Activated CD4-positive, alpha-beta T cell treated with anti-CD3 and anti-CD28 coated beads for 36 hours (primary cell): ENCODE measurements at regions not wholly inside any gene's neighbourhood (a gene's known extent, or its start where the extent isn't known, plus 50 kb on each side); places are given as distances from the start of the nearest gene placed in this dataset.

Experiments used
- ATAC-seq: fragments of 200-7000 bp; cut with Tn5 transposase; one replicate; pipeline ENCODE4 v1.10.0; 2021; ENCODE audit warnings: mild to moderate bottlenecking, moderate library complexity
- CTCF ChIA-PET: fragments of 350-600 bp; sonication (Branson Sonifier 250); formaldehyde crosslinking; loops from one replicate; lab custom pipeline; 2021; ENCODE audit warnings: antibody characterized with exemption; lab: Charles Lee
- POLR2A ChIA-PET: fragments of 350-600 bp; sonication (Branson Sonifier 250); formaldehyde crosslinking; loops from one replicate; lab custom pipeline; 2021; ENCODE audit warnings: antibody characterized with exemption, inconsistent platforms; lab: Charles Lee
- DNase-seq: peaks from one replicate; pipeline ENCODE4 v3.0.0-alpha.2; 2020
- H3K27ac Mint-ChIP-seq: one replicate; pipeline ENCODE4 v1.8.0; 2021; ENCODE audit warnings: mixed read lengths
- H3K27me3 Mint-ChIP-seq: one replicate; pipeline ENCODE4 v1.8.0; 2021; ENCODE audit warnings: mixed read lengths
- H3K36me3 Mint-ChIP-seq: one replicate; pipeline ENCODE4 v1.8.0; 2021; ENCODE audit warnings: low read depth, mixed read lengths
- H3K4me1 Mint-ChIP-seq: one replicate; pipeline ENCODE4 v1.8.0; 2021; ENCODE audit warnings: mixed read lengths
- H3K4me3 Mint-ChIP-seq: one replicate; pipeline ENCODE4 v1.8.0; 2021; ENCODE audit warnings: mild to moderate bottlenecking, moderate library complexity, mixed read lengths
- H3K9me3 Mint-ChIP-seq: one replicate; pipeline ENCODE4 v1.8.0; 2021; ENCODE audit warnings: low read depth, mixed read lengths
- intact Hi-C, 2 experiments: fragments of 100-400 bp; cut with DNase I in 1 of 2; cut with micrococcal nuclease in 1 of 2; formaldehyde crosslinking; loops; one replicate each; pipeline versions ENCODE4 v1.14.2 to v1.15.1; 2022 to 2024; cut with DNase I, micrococcal nuclease

GRCh38 chr4:30429813-30430761 is 290.1 kb upstream of the PCDH7 start:
- Mint-ChIP-seq H3K4me3 (no peak overlapping the region), H3K27ac (no peak overlapping the region), H3K9me3 (peaks cover 7% of the 10 kb centered on the region), H3K4me1 (no peaks in the 10 kb centered on the region), H3K27me3 (no peaks in the 10 kb centered on the region), H3K36me3 (no peaks in the 10 kb centered on the region)
- ATAC-seq (no peak), DNase-seq (no peak)
- ChIA-PET CTCF (no interaction called here), POLR2A (no interaction called here)
- intact Hi-C loops, result no loop called here

- H3K27ac Mint-ChIP-seq, result no peak overlapping the region
- POLR2A ChIA-PET, result no interaction called here
- H3K36me3 Mint-ChIP-seq, result no peaks in the 10 kb centered on the region
These were observed 285.5 kb upstream of the PCDH7 start for GRCh38 chr4:30434656-30435055.

GRCh38 chr4:30436394-30436793 is 283.8 kb upstream of the PCDH7 start:
- Mint-ChIP-seq H3K9me3 (peaks cover 11% of the 10 kb centered on the region), H3K27ac (no peak overlapping the region), H3K27me3 (no peaks in the 10 kb centered on the region), H3K4me3 (no peak overlapping the region), H3K36me3 (no peaks in the 10 kb centered on the region), H3K4me1 (no peaks in the 10 kb centered on the region)
- intact Hi-C loops, result no loop called here
- no peak for ATAC-seq
- POLR2A ChIA-PET, result no interaction called here
- CTCF ChIA-PET, result no interaction called here
- no peak for DNase-seq

More at GRCh38 chr4:30434656-30435055, 285.5 kb upstream of the PCDH7 start:
- no peaks in the 10 kb centered on the region for H3K27me3 Mint-ChIP-seq
- peaks cover 9% of the 10 kb centered on the region for H3K9me3 Mint-ChIP-seq
- H3K4me3 Mint-ChIP-seq, result no peak overlapping the region
- intact Hi-C loops, result no loop called here
- H3K4me1 Mint-ChIP-seq, result no peaks in the 10 kb centered on the region
- CTCF ChIA-PET, result no interaction called here
- DNase-seq (no peak), ATAC-seq (no peak)

- intact Hi-C loops, result no loop called here
- ATAC-seq (no peak), DNase-seq (no peak)
- no peak overlapping the region for H3K27ac Mint-ChIP-seq
- ChIA-PET CTCF (no interaction called here), POLR2A (no interaction called here)
- H3K36me3 Mint-ChIP-seq, result no peaks in the 10 kb centered on the region
- H3K27me3 Mint-ChIP-seq, result no peaks in the 10 kb centered on the region
- H3K4me1 Mint-ChIP-seq, result no peaks in the 10 kb centered on the region
- no peak overlapping the region for H3K4me3 Mint-ChIP-seq
- H3K9me3 Mint-ChIP-seq, result peaks cover 11% of the 10 kb centered on the region
These were observed 282.9 kb upstream of the PCDH7 start for GRCh38 chr4:30437316-30437715.

GRCh38 chr4:30443289-30443688 is 276.9 kb upstream of the PCDH7 start:
- DNase-seq (no peak), ATAC-seq (no peak)
- H3K27me3 Mint-ChIP-seq, result no peaks in the 10 kb centered on the region
- CTCF ChIA-PET, result no interaction called here
- H3K9me3 Mint-ChIP-seq, result peaks cover 7% of the 10 kb centered on the region
- H3K4me3 Mint-ChIP-seq, result no peak overlapping the region
- no peak overlapping the region for H3K27ac Mint-ChIP-seq
- H3K4me1 Mint-ChIP-seq, result no peaks in the 10 kb centered on the region
- intact Hi-C loops, result no loop called here
- H3K36me3 Mint-ChIP-seq, result no peaks in the 10 kb centered on the region
- POLR2A ChIA-PET, result no interaction called here

GRCh38 chr4:30450474-30450873 is 269.7 kb upstream of the PCDH7 start:
- ChIA-PET CTCF (no interaction called here), POLR2A (no interaction called here)
- Mint-ChIP-seq H3K27me3 (no peaks in the 10 kb centered on the region), H3K4me3 (no peak overlapping the region), H3K4me1 (no peaks in the 10 kb centered on the region), H3K27ac (no peak overlapping the region), H3K36me3 (no peaks in the 10 kb centered on the region), H3K9me3 (peaks cover 4% of the 10 kb centered on the region)
- ATAC-seq (no peak), DNase-seq (no peak)
- intact Hi-C loops, result no loop called here

- Mint-ChIP-seq H3K36me3 (no peaks in the 10 kb centered on the region), H3K9me3 (peaks cover 6% of the 10 kb centered on the region)
- ATAC-seq, result no peak
These were observed 265.7 kb upstream of the PCDH7 start for GRCh38 chr4:30454504-30454903.

GRCh38 chr4:30456716-30457115 is 263.5 kb upstream of the PCDH7 start:
- ChIA-PET CTCF (no interaction called here), POLR2A (no interaction called here)
- no peak overlapping the region for H3K27ac Mint-ChIP-seq
- no peaks in the 10 kb centered on the region for H3K36me3 Mint-ChIP-seq
- intact Hi-C loops, result no loop called here
- peaks cover 8% of the 10 kb centered on the region for H3K9me3 Mint-ChIP-seq
- H3K4me3 Mint-ChIP-seq, result no peak overlapping the region
- no peaks in the 10 kb centered on the region for H3K27me3 Mint-ChIP-seq
- DNase-seq (no peak), ATAC-seq (no peak)
- H3K4me1 Mint-ChIP-seq, result no peaks in the 10 kb centered on the region

More at GRCh38 chr4:30454504-30454903, 265.7 kb upstream of the PCDH7 start:
- no peak overlapping the region for H3K27ac Mint-ChIP-seq
- intact Hi-C loops, result no loop called here
- no peak for DNase-seq
- no peaks in the 10 kb centered on the region for H3K4me1 Mint-ChIP-seq
- ChIA-PET POLR2A (no interaction called here), CTCF (no interaction called here)
- no peak overlapping the region for H3K4me3 Mint-ChIP-seq
- H3K27me3 Mint-ChIP-seq, result no peaks in the 10 kb centered on the region

- ATAC-seq (no peak), DNase-seq (no peak)
- no peak overlapping the region for H3K4me3 Mint-ChIP-seq
- ChIA-PET POLR2A (no interaction called here), CTCF (no interaction called here)
- intact Hi-C loops, result no loop called here
- peaks cover 6% of the 10 kb centered on the region for H3K9me3 Mint-ChIP-seq
- H3K4me1 Mint-ChIP-seq, result no peaks in the 10 kb centered on the region
- H3K27me3 Mint-ChIP-seq, result no peaks in the 10 kb centered on the region
- H3K27ac Mint-ChIP-seq, result no peak overlapping the region
- H3K36me3 Mint-ChIP-seq, result no peaks in the 10 kb centered on the region
These were observed 259.4 kb upstream of the PCDH7 start for GRCh38 chr4:30460818-30461217.

- DNase-seq (no peak), ATAC-seq (no peak)
- Mint-ChIP-seq H3K27ac (no peak overlapping the region), H3K4me3 (no peak overlapping the region), H3K9me3 (peaks cover 6% of the 10 kb centered on the region), H3K4me1 (no peaks in the 10 kb centered on the region), H3K27me3 (no peaks in the 10 kb centered on the region), H3K36me3 (no peaks in the 10 kb centered on the region)
- intact Hi-C loops, result no loop called here
- ChIA-PET POLR2A (no interaction called here), CTCF (no interaction called here)
These were observed 259.0 kb upstream of the PCDH7 start for GRCh38 chr4:30461218-30461617.

GRCh38 chr4:30462445-30463090 is 257.6 kb upstream of the PCDH7 start:
- ATAC-seq (no peak), DNase-seq (no peak)
- no peaks in the 10 kb centered on the region for H3K4me1 Mint-ChIP-seq
- no peak overlapping the region for H3K27ac Mint-ChIP-seq
- peaks cover 5% of the 10 kb centered on the region for H3K9me3 Mint-ChIP-seq
- no peaks in the 10 kb centered on the region for H3K27me3 Mint-ChIP-seq
- H3K4me3 Mint-ChIP-seq, result no peak overlapping the region
- intact Hi-C loops, result no loop called here
- no peaks in the 10 kb centered on the region for H3K36me3 Mint-ChIP-seq
- ChIA-PET CTCF (no interaction called here), POLR2A (no interaction called here)

- Mint-ChIP-seq H3K4me3 (no peak overlapping the region), H3K36me3 (no peaks in the 10 kb centered on the region), H3K4me1 (no peaks in the 10 kb centered on the region), H3K27ac (no peak overlapping the region), H3K27me3 (no peaks in the 10 kb centered on the region), H3K9me3 (peaks cover 1% of the 10 kb centered on the region)
- no peak for ATAC-seq
- no peak for DNase-seq
- intact Hi-C loops, result no loop called here
- ChIA-PET POLR2A (no interaction called here), CTCF (no interaction called here)
These were observed 248.3 kb upstream of the PCDH7 start for GRCh38 chr4:30471861-30472260.
